ENCODE measurements at regions not wholly inside any gene's neighbourhood (a gene's known extent, or its start where the extent isn't known, plus 50 kb on each side); places are given as distances from the start of the nearest gene placed in this dataset.

- TF ChIP-seq CTCF (IDR thresholded peaks at IDR 0.05; ENCODE audit: poor library complexity): no peak
- TF ChIP-seq EZH2 (IDR thresholded peaks at IDR 0.05; ENCODE audit: borderline replicate concordance): no peak
- TF ChIP-seq EZH2phosphoT487 (IDR thresholded peaks at IDR 0.05; ENCODE audit: low read depth, severe bottlenecking, unreplicated experiment): no peak
These were observed 124.0 kb upstream of the UNC5C start for GRCh38 chr4:95672811-95673210.
